ENCODE measurements at regions not wholly inside any gene's neighbourhood (a gene's known extent, or its start where the extent isn't known, plus 50 kb on each side); places are given as distances from the start of the nearest gene placed in this dataset.
"Not testable (repeated sequence)": the region's sequence is repeated elsewhere in the genome, so short reads cannot be mapped to it uniquely, and the experiment has no call there.

DNA sequence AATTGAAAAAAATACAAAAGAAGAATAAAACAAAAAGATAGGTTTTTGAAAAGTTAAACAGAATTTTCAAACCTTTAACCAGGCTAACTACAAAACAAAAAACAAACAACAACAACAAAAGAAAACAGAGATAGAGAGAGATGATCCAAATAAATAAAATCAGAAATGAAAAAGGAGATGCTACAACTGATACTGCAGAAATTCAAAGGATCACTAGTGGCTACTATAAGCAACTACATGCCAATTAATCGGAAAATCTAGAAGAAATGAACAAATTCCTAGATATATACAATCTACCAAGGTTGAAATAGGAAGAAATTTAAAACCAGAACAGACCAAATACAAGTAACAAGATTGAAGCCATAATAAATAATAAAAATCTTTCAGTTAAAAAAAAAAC lies 326.8 kb upstream of the VSTM2A start:
- H3K36me3 ChIP-seq (ENCODE audit: control insufficient read depth, insufficient read depth, low read length), result no peaks in the 10 kb centered on the region
- H3K27ac ChIP-seq (ENCODE audit: extremely low read depth, low read depth, low read length), result no peak overlapping the region
- ChIA-PET CTCF (ENCODE audit: low intra/inter-chr PET ratio) (no interaction called here), POLR2A (no interaction called here)
- no peaks in the 10 kb centered on the region for H3K9me1 ChIP-seq (ENCODE audit: control insufficient read depth, insufficient read depth, low read length)
- 0% methylated on average over 1 of the region's 1 CpG for WGBS (ENCODE audit: insufficient coverage, low coverage, missing lambda C conversion rate)
- no peak for ATAC-seq
- no peak overlapping the region for H3K9ac ChIP-seq (ENCODE audit: insufficient read depth in 1 of 2, low read depth in 2 of 2, low read length in 2 of 2)
- H3K4me1 ChIP-seq (replicated peaks in 1 of 2; ENCODE audit: control insufficient read depth in 2 of 2, insufficient read depth in 2 of 2, low read length in 2 of 2), result no peaks in the 10 kb centered on the region
- no peak for TF ChIP-seq RREB1 (CRISPR knock-in tag; IDR thresholded peaks at IDR 0.05)
- no peaks in the 10 kb centered on the region for H3K27me3 ChIP-seq (ENCODE audit: control insufficient read depth in 2 of 2, insufficient read depth in 2 of 2, low read length in 2 of 2)
- FAIRE-seq, result no peak
- intact Hi-C loops (cut with micrococcal nuclease) (no loop called here), in situ Hi-C loops (cut with MboI) (no loop called here)
- H3K4me2 ChIP-seq (ENCODE audit: insufficient read depth, low read length), result no peak overlapping the region
- H3K4me3 ChIP-seq, result no peak overlapping the region
- DNase-seq (ENCODE audit: extremely low read depth in 1 of 4, low spot score in 3 of 4), result no peak
- no peak overlapping the region for H2AFZ ChIP-seq (ENCODE audit: low read depth, low read length)
- H3K9me3 ChIP-seq (replicated peaks; ENCODE audit: control insufficient read depth, insufficient read depth, low read depth, low read length), result no peaks in the 10 kb centered on the region
- H4K20me1 ChIP-seq (replicated peaks; ENCODE audit: control insufficient read depth, insufficient read depth, low read length), result no peaks in the 10 kb centered on the region
- no peaks in the 10 kb centered on the region for H3K79me2 ChIP-seq (ENCODE audit: control insufficient read depth, insufficient read depth, low read length)
- no TSS peak for BruUV-seq (replicated peaks)

DNA sequence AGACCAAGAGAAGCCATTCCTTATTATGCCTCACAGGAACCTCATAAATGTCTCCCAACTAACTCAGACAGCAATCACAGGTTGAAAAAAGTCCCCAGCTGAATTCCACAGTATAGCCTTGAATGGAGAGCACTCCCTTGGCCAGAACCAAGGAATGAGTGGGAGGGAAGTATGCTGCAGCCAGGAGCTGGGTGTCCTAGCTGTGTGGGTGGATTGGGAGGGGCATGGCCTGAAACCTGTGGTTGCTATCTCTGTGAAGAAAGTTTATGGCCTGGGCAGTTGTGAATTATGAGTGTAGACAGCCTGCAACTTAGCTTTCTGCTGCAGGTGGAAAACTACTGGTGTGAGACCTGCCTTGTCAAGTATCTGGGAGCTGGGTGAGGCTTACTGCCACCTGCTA lies 316.1 kb upstream of the VSTM2A start:
- CTCF ChIA-PET (ENCODE audit: low intra/inter-chr PET ratio); H3K9me1 ChIP-seq (ENCODE audit: control insufficient read depth, insufficient read depth, low read length); DNase-seq (ENCODE audit: extremely low read depth in 1 of 4, low spot score in 3 of 4); H3K4me3 ChIP-seq; H3K27ac ChIP-seq (ENCODE audit: extremely low read depth, low read depth, low read length); H3K27me3 ChIP-seq (ENCODE audit: control insufficient read depth in 2 of 2, insufficient read depth in 2 of 2, low read length in 2 of 2); H3K36me3 ChIP-seq (ENCODE audit: control insufficient read depth, insufficient read depth, low read length); H3K79me2 ChIP-seq (ENCODE audit: control insufficient read depth, insufficient read depth, low read length); H3K4me1 ChIP-seq (replicated peaks in 1 of 2; ENCODE audit: control insufficient read depth in 2 of 2, insufficient read depth in 2 of 2, low read length in 2 of 2); intact Hi-C loops (cut with micrococcal nuclease); BruUV-seq (replicated peaks); FAIRE-seq; H3K9me3 ChIP-seq (replicated peaks; ENCODE audit: control insufficient read depth, insufficient read depth, low read depth, low read length); POLR2A ChIA-PET; H2AFZ ChIP-seq (ENCODE audit: low read depth, low read length); H3K9ac ChIP-seq (ENCODE audit: insufficient read depth in 1 of 2, low read depth in 2 of 2, low read length in 2 of 2); H3K4me2 ChIP-seq (ENCODE audit: insufficient read depth, low read length); H4K20me1 ChIP-seq (replicated peaks; ENCODE audit: control insufficient read depth, insufficient read depth, low read length); ATAC-seq; in situ Hi-C loops (cut with MboI): not testable (repeated sequence)
